Astrocyte (in vitro differentiated cells and primary cell): ENCODE measurements at regions not wholly inside any gene's neighbourhood (a gene's known extent, or its start where the extent isn't known, plus 50 kb on each side); places are given as distances from the start of the nearest gene placed in this dataset.

Experiments
- CTCF ChIP-seq: IDR thresholded peaks from 2 replicates; pipeline ENCODE4 v1.5.1; 2011; ENCODE audit warnings: low read depth, mild to moderate bottlenecking, inconsistent platforms, low read length, moderate library complexity; ENCODE audit not compliant: insufficient read depth
- EZH2 ChIP-seq: IDR thresholded peaks from 2 replicates; pipeline ENCODE4 v1.6.1; 2012; ENCODE audit warnings: mild to moderate bottlenecking, low read length, inconsistent platforms; ENCODE audit not compliant: insufficient read depth

DNA sequence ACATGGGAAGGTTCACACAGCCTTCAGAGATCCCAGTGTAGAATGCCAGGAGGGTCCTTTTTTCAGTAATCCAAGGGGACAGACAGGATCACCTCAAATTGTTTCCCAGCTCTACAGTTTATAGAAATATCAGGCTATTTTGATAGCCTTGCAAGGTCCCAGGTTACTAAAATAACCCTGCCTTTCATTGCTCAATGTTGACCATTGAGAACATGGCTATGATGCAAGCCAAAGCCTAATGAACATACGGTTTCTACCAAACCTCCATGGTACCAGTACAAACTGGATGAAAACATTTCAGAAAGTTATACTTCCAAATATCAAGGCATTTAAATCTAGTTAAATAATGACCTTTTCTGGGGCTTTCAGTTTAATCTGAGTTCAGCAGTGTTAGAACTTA is 151.5 kb downstream of the PLS3 start:
- TF ChIP-seq CTCF (no peak), EZH2 (no peak)
